T-helper 1 cell (primary cell): ENCODE measurements at regions not wholly inside any gene's neighbourhood (a gene's known extent, or its start where the extent isn't known, plus 50 kb on each side); places are given as distances from the start of the nearest gene placed in this dataset.
"Not testable (repeated sequence)": the region's sequence is repeated elsewhere in the genome, so short reads cannot be mapped to it uniquely, and the experiment has no call there.

Experiments used
- DNase-seq, 5 donors: peaks; one replicate each; pipeline ENCODE4 v3.0.0-alpha.2; 2012 to 2020

DNA sequence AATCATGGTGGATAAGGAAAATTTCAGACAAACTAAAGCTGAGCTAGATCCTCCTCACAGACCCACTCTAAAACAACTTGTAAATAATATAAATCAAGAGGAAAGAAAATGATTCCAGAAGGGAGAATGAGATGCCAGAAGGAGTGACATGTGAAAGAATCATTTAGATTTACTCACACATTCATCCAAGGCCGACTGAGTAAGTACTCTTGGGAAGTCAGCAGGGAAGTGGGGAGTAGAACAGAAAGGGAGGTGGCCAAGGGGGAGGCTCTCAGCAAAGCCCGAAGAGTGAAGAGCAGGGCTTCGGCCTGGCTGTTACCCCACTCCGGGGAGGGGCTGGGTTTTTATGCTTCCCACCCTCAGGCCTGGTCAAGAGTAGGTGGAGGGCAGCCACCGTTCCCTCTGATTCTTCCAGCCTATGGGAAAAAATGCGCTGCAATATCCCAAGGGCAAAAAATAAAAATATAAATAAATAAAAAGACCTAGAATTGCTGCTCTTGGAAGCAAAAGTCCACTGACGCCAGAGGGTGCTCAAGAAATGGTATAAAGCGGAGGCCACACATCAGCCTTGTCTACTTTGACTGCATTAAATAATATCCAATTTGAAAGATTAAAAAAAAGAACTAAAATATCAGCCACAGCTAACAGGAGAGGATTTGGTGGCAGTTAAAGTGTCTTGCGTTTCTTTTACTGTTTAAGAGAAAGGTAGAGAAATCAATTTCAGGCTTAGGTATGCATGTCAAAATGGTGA lies 110.2 kb upstream of the COL5A1 start:
- no peak for DNase-seq

DNA sequence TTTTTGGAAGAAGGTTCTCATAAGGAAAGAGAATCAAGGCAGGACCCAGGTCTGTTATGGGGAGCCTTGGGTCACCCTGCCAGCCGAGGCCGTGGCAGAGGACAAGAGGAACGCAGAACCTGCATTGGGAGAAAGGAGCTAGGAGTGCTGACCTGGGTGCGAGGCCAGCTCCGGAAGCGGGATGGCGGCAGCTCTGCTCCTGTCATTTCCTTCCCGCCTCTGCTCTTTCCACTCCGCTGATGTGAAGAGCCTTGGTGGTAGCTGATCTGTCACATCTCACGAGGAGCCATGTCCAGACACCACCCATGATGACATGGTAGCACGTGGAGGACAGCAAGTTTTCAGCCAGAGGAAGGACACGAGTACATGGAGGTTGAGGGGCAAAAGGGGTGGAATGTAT lies 109.5 kb upstream of the COL5A1 start:
- no peak for DNase-seq

DNA sequence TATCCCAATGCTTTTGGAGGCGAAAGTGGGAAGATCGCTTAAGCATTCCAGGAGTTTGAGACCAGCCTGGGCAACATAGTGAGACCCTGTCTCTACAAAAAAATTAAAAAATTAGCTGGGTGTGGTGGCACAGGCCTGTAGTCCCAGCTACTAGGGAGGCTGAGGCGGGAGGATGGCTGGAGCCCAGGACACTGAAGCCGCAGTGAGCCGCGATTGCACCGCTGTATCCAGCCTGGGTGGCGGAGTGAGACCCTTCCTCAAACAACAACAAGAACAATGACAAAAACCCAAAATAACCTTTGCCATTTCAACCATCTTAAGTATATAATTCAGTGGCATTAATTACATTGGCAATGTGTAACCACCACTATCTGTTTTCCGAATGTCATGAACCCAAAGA lies 108.9 kb upstream of the COL5A1 start:
- DNase-seq = not testable (repeated sequence)

- DNase-seq = no peak
Measured at GRCh38 chr9:134533850-134534588, 107.6 kb upstream of the COL5A1 start.

DNA sequence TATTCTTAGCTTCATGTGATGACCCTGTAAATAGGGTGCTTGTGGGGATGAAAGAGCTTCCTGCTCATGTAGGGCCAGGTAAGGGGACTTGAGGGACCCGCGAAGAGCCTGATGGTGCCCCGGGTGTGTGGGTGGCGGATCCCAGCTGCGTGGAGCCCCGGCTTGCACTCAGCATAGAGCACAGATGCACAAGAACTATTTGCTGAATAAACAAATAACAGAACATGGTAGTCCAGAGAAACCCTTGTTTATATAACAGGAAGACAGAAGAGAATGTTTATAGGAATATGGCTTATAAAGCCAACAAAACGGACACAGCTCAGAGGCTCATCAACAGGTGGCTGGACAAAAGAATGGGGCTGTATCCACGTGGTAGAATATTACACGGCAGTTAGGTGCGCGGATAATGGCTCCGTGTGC lies 106.9 kb upstream of the COL5A1 start:
- DNase-seq = no peak

DNA sequence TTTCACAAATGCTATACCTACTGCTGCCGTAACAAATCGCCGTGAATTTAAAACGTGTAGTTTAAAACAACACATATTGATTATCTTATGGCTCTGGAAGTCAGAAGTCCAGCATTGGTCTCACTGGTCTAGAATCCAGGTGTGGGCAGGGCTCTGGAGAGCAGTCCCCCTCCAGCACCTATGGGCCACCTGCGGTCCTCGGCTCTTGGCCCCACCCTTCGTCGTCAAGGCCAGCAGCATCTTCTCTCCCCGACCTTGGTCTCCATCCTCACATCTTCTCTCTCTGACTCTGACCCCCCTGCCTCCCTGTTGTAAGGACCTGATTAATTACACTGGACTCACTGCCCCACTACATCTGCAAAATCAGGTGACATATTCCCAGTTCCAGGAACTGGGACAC lies 106.4 kb upstream of the COL5A1 start:
- DNase-seq = no peak

DNA sequence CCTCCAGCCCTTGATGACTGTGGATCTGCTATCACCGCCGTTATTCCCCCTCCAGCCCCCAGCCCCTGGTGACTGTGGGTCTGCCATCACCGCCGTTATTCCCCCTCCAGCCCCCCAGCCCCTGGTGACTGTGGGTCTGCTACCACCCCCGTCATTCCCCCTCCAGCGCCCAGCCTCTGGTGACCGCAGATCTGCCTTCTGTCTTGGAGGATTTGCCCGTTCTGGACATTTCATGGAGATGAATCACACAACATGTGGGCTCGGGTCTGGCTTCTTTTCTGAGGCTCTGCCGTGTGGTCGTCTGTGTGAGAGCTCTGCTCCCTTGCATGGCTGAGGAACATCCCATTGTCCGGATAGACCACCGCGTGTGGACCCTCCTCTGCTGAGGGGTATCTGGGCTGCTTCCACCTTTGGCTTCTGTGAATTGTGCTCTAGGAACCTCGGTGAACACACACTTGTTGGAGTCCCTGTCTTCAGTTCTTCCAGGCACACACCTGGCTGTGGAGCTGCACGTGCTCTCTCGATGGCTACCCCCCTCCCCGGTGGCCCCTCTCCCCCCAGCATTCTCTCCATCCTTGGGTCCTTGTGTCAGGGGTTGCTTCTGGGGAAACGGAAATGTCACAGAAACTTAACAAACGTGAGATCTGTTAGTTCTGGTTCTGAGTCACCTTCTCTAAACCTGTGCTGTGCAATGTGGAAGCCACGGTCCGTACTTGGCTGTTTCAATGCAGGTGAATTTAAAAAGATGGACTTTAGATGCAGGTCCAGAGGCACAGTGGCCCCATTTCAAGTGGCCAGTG lies 105.3 kb upstream of the COL5A1 start:
- no peak for DNase-seq

DNA sequence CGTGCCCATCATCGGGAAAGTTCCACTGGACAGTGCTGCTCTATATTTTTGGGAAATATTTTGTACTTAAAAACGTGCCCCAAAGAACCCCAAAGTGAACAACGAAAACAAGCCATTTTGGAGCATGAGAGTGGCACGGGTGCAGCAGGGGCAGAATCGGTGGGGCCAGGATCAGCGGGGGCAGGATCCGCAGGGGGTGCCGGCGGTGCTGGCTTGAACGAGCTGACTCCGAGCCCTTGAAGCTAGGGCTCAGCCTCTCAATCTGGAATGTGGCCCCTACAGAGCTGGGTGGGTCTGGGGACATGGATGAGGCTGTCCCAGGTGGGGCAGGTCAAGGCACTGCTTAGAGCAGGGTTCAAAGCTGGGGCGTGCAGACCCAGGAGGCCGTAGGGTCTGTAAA lies 104.7 kb upstream of the COL5A1 start:
- no peak for DNase-seq

DNA sequence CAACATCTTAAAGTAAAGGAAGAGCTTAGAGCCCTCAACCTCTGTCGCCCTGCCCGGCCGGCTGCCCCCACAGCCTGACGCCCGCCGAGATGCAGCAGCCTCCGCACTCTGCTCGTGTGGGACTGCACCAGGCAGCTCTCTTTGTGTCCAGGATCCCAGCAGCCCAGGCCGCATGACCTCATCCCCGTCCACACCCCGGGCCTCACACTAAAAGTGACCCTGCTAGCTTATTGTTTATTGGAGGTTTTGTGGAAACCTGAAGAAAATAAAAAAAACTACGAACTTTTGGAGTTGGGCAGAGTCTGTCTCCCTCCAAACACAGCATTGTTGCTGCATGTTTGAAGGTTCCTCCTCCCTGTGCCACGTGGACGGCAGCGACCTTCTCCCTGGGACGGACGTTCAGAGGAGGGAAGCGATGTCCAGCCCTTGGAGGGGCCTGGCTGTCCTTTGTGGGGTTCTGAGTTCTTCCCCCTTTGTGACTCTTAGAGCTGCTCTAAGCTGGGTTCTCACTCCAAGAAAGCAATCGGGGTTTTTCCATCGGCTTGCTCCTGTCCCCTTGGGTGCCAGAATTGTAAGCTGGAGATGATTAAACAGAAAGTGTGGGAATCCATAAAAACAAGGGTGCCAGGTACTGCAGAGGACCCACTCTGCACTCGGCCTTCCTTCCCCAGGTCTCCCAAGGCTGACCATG lies 103.5 kb upstream of the COL5A1 start:
- no peak for DNase-seq

GRCh38 chr9:134538856-134539566 lies 102.6 kb upstream of the COL5A1 start:
- no peak for DNase-seq

- DNase-seq = no peak
Measured at GRCh38 chr9:134539586-134540194, 101.9 kb upstream of the COL5A1 start.

DNA sequence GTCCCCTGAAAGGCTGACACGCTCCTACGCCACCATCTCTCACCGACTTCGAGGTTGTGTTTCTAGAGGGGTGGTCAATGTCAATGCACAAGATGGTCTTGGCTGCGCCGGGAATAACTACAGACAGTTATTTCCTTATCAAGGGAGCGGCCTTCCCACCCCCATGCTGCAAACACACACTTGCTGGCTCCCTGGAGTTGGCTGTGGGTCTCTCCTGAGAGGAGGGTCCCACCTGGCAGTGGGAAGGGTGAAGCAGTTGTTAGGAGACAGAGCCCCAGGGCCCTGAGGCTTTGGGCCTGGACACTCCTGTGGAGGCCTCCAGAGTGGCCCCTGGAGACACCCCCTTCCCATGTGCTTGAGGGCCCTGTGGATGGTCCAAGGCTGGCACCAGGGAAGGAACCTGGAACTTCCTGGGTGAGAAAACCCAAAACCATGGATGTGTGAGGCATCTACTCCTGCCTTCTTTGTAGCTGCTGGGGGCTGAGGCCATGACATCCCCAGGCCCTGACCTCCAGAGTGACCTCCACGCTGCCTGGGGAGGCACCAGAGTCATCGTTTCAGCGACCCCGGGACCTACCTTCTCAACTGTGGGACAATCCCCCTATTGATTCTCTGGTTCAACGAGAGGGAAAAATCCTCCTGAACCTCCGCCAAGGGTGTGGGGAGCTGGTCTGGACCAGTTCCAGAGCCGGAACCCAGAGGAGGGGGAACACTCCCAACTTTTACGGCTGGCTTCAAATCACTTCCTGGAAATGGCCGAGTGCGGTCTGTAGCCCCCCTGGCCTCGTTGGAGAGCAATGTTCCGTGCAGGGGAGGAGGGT lies 101.1 kb upstream of the COL5A1 start:
- no peak for DNase-seq

DNA sequence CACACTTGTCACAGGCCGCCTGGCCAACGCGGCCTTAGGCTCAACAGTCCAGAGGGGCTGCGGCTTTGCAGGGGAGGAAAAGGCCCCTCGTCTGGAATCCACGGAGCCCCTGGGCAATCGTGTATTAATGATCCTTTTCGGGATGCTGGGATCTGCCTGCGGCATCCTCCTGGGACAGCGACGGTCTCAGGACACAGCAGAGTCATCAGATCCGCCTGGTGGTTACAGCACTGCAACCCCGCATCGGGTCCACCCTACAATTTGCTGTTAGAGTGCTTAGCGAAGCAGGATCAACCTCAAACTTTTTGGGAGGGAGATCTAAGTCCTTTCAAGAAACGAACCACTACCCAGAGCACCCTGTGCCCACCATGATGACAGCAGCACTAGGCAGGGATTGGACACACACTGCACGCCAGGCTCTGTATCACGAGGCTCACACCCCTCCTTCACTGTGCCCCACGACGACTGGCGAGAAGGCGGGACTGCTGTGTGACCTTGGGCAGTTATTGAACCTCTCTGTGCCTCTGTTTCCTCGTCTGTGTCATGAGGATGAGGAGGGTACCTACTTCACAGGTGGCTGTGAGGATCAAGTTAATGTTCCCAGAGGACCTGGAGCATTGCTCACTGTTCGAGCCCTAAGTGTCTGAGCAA lies 100.4 kb upstream of the COL5A1 start:
- DNase-seq = no peak

DNA sequence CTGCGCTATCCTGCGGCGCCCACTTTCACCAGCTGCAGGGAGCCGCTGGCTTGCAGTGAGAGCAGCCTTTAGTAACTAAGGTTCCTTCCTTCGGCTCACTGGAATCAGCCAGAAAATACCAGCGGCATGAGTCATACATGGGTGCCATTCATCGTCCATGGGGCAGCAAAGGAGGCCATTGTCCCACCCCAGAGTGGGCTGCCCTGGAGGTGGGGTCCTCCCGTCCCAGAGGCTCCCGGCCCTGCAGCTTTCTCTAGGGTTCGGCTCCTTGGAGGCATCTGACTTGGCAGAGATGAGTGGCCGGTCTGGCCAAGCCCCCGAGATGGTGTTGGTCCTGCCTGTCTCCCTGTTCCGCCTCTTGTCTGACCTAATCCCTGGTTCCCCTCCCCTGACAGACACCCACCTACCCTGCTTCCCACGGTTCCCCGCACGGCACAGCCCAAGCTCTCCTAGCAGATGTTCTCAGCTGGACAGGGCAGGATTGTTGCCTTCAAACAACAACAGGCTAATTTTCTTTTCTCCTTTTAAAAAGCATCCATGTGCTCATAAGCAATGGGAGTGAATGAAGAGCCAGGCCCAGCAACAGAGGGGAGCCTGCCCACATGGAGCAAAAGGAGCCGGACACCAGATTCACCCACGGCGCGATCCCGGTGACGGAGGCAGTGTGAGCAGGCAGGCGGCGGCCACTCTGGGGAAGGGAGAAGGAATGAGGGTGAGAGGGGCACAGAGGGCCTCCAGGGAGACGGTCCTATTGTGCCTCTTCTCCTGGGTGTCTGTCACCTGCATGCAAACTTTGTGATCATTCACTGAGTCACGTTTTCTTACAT lies 97.0 kb upstream of the COL5A1 start:
- no peak for DNase-seq

GRCh38 chr9:134545215-134545542 lies 96.4 kb upstream of the COL5A1 start:
- no peak for DNase-seq

- DNase-seq = no peak
Measured at GRCh38 chr9:134545543-134546245, 95.9 kb upstream of the COL5A1 start.

GRCh38 chr9:134546246-134546731 lies 95.3 kb upstream of the COL5A1 start:
- DNase-seq = no peak

- DNase-seq = no peak
Measured at GRCh38 chr9:134546746-134547145, 94.9 kb upstream of the COL5A1 start.
